ENCODE measurements at regions not wholly inside any gene's neighbourhood (a gene's known extent, or its start where the extent isn't known, plus 50 kb on each side); places are given as distances from the start of the nearest gene placed in this dataset.

- WGBS, 2 donors, result 93% methylated on average over 14 of the region's 14 CpGs
- Histone ChIP-seq H3K27me3 (peaks cover 0 to 10% (median 0%) of the 10 kb centered on the region in 7 donors), H3K4me1 (peaks cover 0 to 19% (median 0%) of the 10 kb centered on the region in 9 donors), H3K9me3 (no peaks in the 10 kb centered on the region), H3K27ac (no peak overlapping the region), H3K4me3 (no peak overlapping the region), H3K36me3 (no peaks in the 10 kb centered on the region)
- no peak for TF ChIP-seq CTCF (IDR thresholded peaks at IDR 0.05)
- ATAC-seq (no peak), DNase-seq (no peak)
- intact Hi-C loops (cut with DNase I), result loop anchor here in 1 of 10 donors (10.0 kb wide), 1 partner anchor 354 kb away; no protein-coding TSS in a partner anchor
Measured at GRCh38 chrX:9318766-9319165, 146.1 kb upstream of the TBL1X start.

GRCh38 chrX:9320940-9321339 is 143.9 kb upstream of the TBL1X start:
- ATAC-seq (no peak), DNase-seq (no peak)
- intact Hi-C loops (cut with DNase I), result no loop called here
- peaks cover 0 to 19% (median 0%) of the 10 kb centered on the region in 9 donors for H3K4me1 ChIP-seq
- 77 to 83% methylated on average over 7 of the region's 7 CpGs for WGBS, 2 donors
- H3K4me3 ChIP-seq, result no peak overlapping the region
- H3K9me3 ChIP-seq, result no peaks in the 10 kb centered on the region
- peaks cover 0 to 15% (median 0%) of the 10 kb centered on the region in 7 donors for H3K27me3 ChIP-seq
- no peaks in the 10 kb centered on the region for H3K36me3 ChIP-seq
- no peak for TF ChIP-seq CTCF (IDR thresholded peaks at IDR 0.05)
- no peak overlapping the region for H3K27ac ChIP-seq

GRCh38 chrX:9324676-9325075 is 140.2 kb upstream of the TBL1X start:
- Histone ChIP-seq H3K4me3 (no peak overlapping the region), H3K27me3 (peaks cover 0 to 25% (median 0%) of the 10 kb centered on the region in 7 donors), H3K27ac (no peak overlapping the region), H3K9me3 (no peaks in the 10 kb centered on the region), H3K4me1 (no peaks in the 10 kb centered on the region), H3K36me3 (no peaks in the 10 kb centered on the region)
- DNase-seq (no peak), ATAC-seq (no peak)
- intact Hi-C loops (cut with DNase I), result no loop called here
- 73 to 87% methylated on average over 3 of the region's 3 CpGs for WGBS, 2 donors
- no peak for TF ChIP-seq CTCF (IDR thresholded peaks at IDR 0.05)

GRCh38 chrX:9326369-9326768 is 138.5 kb upstream of the TBL1X start:
- Histone ChIP-seq H3K9me3 (no peaks in the 10 kb centered on the region), H3K27me3 (peaks cover 0 to 31% (median 0%) of the 10 kb centered on the region in 7 donors), H3K27ac (no peak overlapping the region), H3K4me1 (no peaks in the 10 kb centered on the region), H3K36me3 (no peaks in the 10 kb centered on the region), H3K4me3 (no peak overlapping the region)
- ATAC-seq, result no peak
- TF ChIP-seq CTCF (IDR thresholded peaks at IDR 0.05), result no peak
- intact Hi-C loops (cut with DNase I), result no loop called here
- 96 to 97% methylated on average over 6 of the region's 6 CpGs for WGBS, 2 donors
- no peak for DNase-seq

Measured in heart right ventricle (tissue), 16 donors.